K562 (cell line): ENCODE measurements at regions not wholly inside any gene's neighbourhood (a gene's known extent, or its start where the extent isn't known, plus 50 kb on each side); places are given as distances from the start of the nearest gene placed in this dataset.

Experiments
- ATAC-seq: fragments of 200-7000 bp; cut with Tn5 transposase; 3 replicates; pipeline ENCODE4 v1.9.1; 2020; ENCODE audit warnings: moderate library complexity
- BruUV-seq: library from RNA; stranded (reverse); fragments of 400-500 nt; replicated peaks from 2 replicates; lab custom pipeline; 2021; lab: Mats Ljungman, UMichigan
- CTCF ChIA-PET: fragments of 300-600 bp; formaldehyde crosslinking; extraction: SDS; loops from one replicate; lab custom pipeline; 2021; ENCODE audit warnings: low intra/inter-chr PET ratio; lab: Yijun Ruan, JAX
- POLR2A ChIA-PET: fragments of 300-600, 350-650 bp; sonication (Branson Sonifier 250); formaldehyde crosslinking; extraction: SDS; loops from one replicate; lab custom pipeline; 2021; ENCODE audit warnings: antibody characterized with exemption, inconsistent platforms; lab: Yijun Ruan, JAX
- DNase-seq, 4 experiments: peaks; one replicate each; pipeline versions ENCODE4 v3.0.0 to v3.0.0-alpha.2; 2011 to 2018; ENCODE audit warnings: low spot score in 3 of 4, mixed read lengths in 3 of 4; ENCODE audit errors: extremely low read depth in 1 of 4
- FAIRE-seq: peaks from 2 replicates; lab custom pipeline; 2011; peaks lifted over from hg19 to GRCh38; lab: Jason Lieb, UNC
- H2AFZ ChIP-seq: 2 replicates; pipeline ENCODE4 v1.6.0; 2011; ENCODE audit warnings: low read depth, low read length, control low read depth, inconsistent platforms
- H3K27ac ChIP-seq: fragments of 200-600 bp; 3 replicates; pipeline ENCODE4 v1.8.0; 2011; ENCODE audit warnings: low read depth, mild to moderate bottlenecking, control low read depth, inconsistent platforms, low read length, moderate library complexity, mixed read lengths; ENCODE audit errors: extremely low read depth
- H3K27me3 ChIP-seq, 2 experiments: fragments of 300-600 bp in 1 of 2; 2 replicates in 1 of 2; 3 replicates in 1 of 2; pipeline versions ENCODE4 v1.6.0 to v1.8.0; 2011; ENCODE audit warnings: inconsistent platforms in 2 of 2, low read length in 2 of 2, mild to moderate bottlenecking in 1 of 2, mixed read lengths in 1 of 2, moderate library complexity in 1 of 2; ENCODE audit not compliant: control insufficient read depth in 2 of 2, insufficient read depth in 2 of 2
- H3K36me3 ChIP-seq: fragments of 300-600 bp; 3 replicates; pipeline ENCODE4 v1.8.0; 2011; ENCODE audit warnings: mild to moderate bottlenecking, low read length, inconsistent platforms; ENCODE audit not compliant: control insufficient read depth, insufficient read depth
- H3K4me1 ChIP-seq, 2 experiments: fragments of 200-600 bp in 1 of 2; replicated peaks in 1 of 2; 2 replicates in 1 of 2; 3 replicates in 1 of 2; pipeline versions ENCODE4 v1.5.1 to v1.8.0; 2011; ENCODE audit warnings: inconsistent platforms in 2 of 2, low read length in 2 of 2, mild to moderate bottlenecking in 1 of 2, mixed read lengths in 1 of 2, moderate library complexity in 1 of 2; ENCODE audit not compliant: control insufficient read depth in 2 of 2, insufficient read depth in 2 of 2
- H3K4me2 ChIP-seq: 2 replicates; pipeline ENCODE4 v1.6.1; 2011; ENCODE audit warnings: low read length, control low read depth, inconsistent platforms, mixed read lengths; ENCODE audit not compliant: insufficient read depth
- H3K4me3 ChIP-seq: fragments of 200-600 bp; sonication (generic), shearing (Covaris generic); 2 replicates; pipeline ENCODE4 v1.5.1; 2016; ENCODE audit warnings: control low read depth, inconsistent platforms
- H3K79me2 ChIP-seq: fragments of 200-600 bp; 3 replicates; pipeline ENCODE4 v1.8.0; 2011; ENCODE audit warnings: low read length, inconsistent platforms; ENCODE audit not compliant: control insufficient read depth, insufficient read depth
- H3K9ac ChIP-seq, 2 experiments: 2 replicates each; pipeline versions ENCODE4 v1.6.0 to v1.6.1; 2011; ENCODE audit warnings: low read depth in 2 of 2, low read length in 2 of 2, control low read depth in 1 of 2, inconsistent platforms in 1 of 2, mild to moderate bottlenecking in 1 of 2, mixed read lengths in 1 of 2; ENCODE audit not compliant: insufficient read depth in 1 of 2
- H3K9me1 ChIP-seq: one replicate; pipeline ENCODE4 v1.6.0; 2011; ENCODE audit warnings: inconsistent platforms, mild to moderate bottlenecking, low read length, moderate library complexity; ENCODE audit not compliant: control insufficient read depth, insufficient read depth
- H3K9me3 ChIP-seq: replicated peaks from 2 replicates; pipeline ENCODE4 v1.5.1; 2011; ENCODE audit warnings: low read depth, low read length, inconsistent platforms; ENCODE audit not compliant: control insufficient read depth, insufficient read depth
- H4K20me1 ChIP-seq: replicated peaks from 2 replicates; pipeline ENCODE4 v1.6.1; 2011; ENCODE audit warnings: low read length, inconsistent platforms, mixed read lengths; ENCODE audit not compliant: control insufficient read depth, insufficient read depth
- GTF2A2 ChIP-seq: IDR thresholded peaks from 2 replicates; pipeline ENCODE4 v1.6.1; 2016; ENCODE audit warnings: mild to moderate bottlenecking, missing genetic modification characterization, missing compliant biosample characterization
- HEY1 ChIP-seq: fragments of 250-450 bp; sonication (Bioruptor Pico); IDR thresholded peaks from 2 replicates; pipeline ENCODE4 v1.5.0; 2020; ENCODE audit warnings: mild to moderate bottlenecking, moderate library complexity, borderline replicate concordance
- MLLT1 ChIP-seq, 2 experiments: fragments of 450-650 bp; IDR thresholded peaks; 2 replicates each; pipeline ENCODE4 v1.6.1; 2016
- RAD21 ChIP-seq, 2 experiments: fragments of 250-450 bp in 1 of 2; fragments of 450-650 bp in 1 of 2; sonication (Bioruptor Pico) in 1 of 2; formaldehyde crosslinking in 1 of 2; IDR thresholded peaks in 1 of 2; conservative IDR thresholded peaks in 1 of 2; 2 replicates each; pipeline versions ENCODE4 v1.4.0 to v1.8.0; 2020 to 2022; ENCODE audit warnings: mild to moderate bottlenecking in 2 of 2, moderate library complexity in 1 of 2
- RFX1 ChIP-seq: fragments of 450-650 bp; IDR thresholded peaks from 2 replicates; pipeline ENCODE4 v1.6.1; 2016; ENCODE audit warnings: mild to moderate bottlenecking, moderate library complexity
- SNAPC5 ChIP-seq: fragments of 250-450 bp; sonication (Bioruptor Pico); IDR thresholded peaks from 2 replicates; pipeline ENCODE4 v1.8.0; 2021; ENCODE audit warnings: moderate library complexity, mild to moderate bottlenecking, inconsistent platforms
- SREBF2 ChIP-seq: sonication (generic); formaldehyde crosslinking; IDR thresholded peaks from 2 replicates; pipeline ENCODE4 v1.4.0; 2020; ENCODE audit warnings: mild to moderate bottlenecking, missing genetic modification reagents
- THAP7 ChIP-seq: fragments of 250-450 bp; sonication (Bioruptor Pico); IDR thresholded peaks from 2 replicates; pipeline ENCODE4 v1.5.0; 2021
- ZHX1 ChIP-seq: fragments of 150-350 bp; conservative IDR thresholded peaks from 2 replicates; pipeline ENCODE4 v1.6.1; 2014; ENCODE audit warnings: low read length
- ZNF518B ChIP-seq: fragments of 250-450 bp; sonication (Bioruptor Pico); IDR thresholded peaks from 2 replicates; pipeline ENCODE4 v1.5.0; 2021; ENCODE audit warnings: mild to moderate bottlenecking, moderate library complexity
- ZNF707 ChIP-seq: fragments of 250-450 bp; sonication (Bioruptor Pico); conservative IDR thresholded peaks from 2 replicates; pipeline ENCODE4 v1.8.0; 2022; ENCODE audit warnings: inconsistent platforms, mild to moderate bottlenecking, moderate library complexity
- WGBS: fragments of 100-300 bp; shearing (Covaris generic); methylation state at CpG from one replicate; pipeline ENCODE4 v1.1.6; 2016; ENCODE audit warnings: low coverage, mixed read lengths; ENCODE audit not compliant: insufficient coverage; ENCODE audit errors: missing lambda C conversion rate; 5-methylcytosine and 5-hydroxymethylcytosine counted together
- in situ Hi-C: fragments of 300-500 bp; cut with MboI; formaldehyde crosslinking; loops from 4 replicates; pipeline ENCODE4 v1.15.0; 2018; ENCODE audit warnings: inconsistent platforms, mixed read lengths
- intact Hi-C: fragments of 100-400 bp; cut with micrococcal nuclease; formaldehyde crosslinking; loops from 2 replicates; pipeline ENCODE4 v1.14.2; 2022

GRCh38 chr7:13751766-13752165 is 237.7 kb downstream of the ETV1 start:
- ChIA-PET CTCF (no interaction called here), POLR2A (no interaction called here)
- BruUV-seq: no TSS peak
- Histone ChIP-seq H3K9me1 (no peaks in the 10 kb centered on the region), H2AFZ (no peak overlapping the region), H3K9ac (no peak overlapping the region), H3K36me3 (no peaks in the 10 kb centered on the region), H3K4me2 (no peak overlapping the region), H3K79me2 (no peaks in the 10 kb centered on the region), H3K4me3 (no peak overlapping the region), H3K27ac (no peak overlapping the region), H3K4me1 (no peaks in the 10 kb centered on the region), H3K27me3 (no peaks in the 10 kb centered on the region), H3K9me3 (no peaks in the 10 kb centered on the region; the same call in 1 of the 2 replicates), H4K20me1 (no peaks in the 10 kb centered on the region)
- intact Hi-C loops: no loop called here
- FAIRE-seq (no peak), ATAC-seq (no peak), DNase-seq (no peak)
- in situ Hi-C loops: no loop called here
- WGBS: 0% methylated on average over 1 of the region's 1 CpG
- TF ChIP-seq HEY1 (CRISPR knock-in tag) (no peak), SNAPC5 (CRISPR knock-in tag) (no peak), GTF2A2 (tag) (no peak), MLLT1 (IDR thresholded peaks at IDR 0.05) (no peak), ZHX1 (no peak), ZNF518B (no peak), SREBF2 (CRISPR knock-in tag) (no peak), ZNF707 (no peak), RFX1 (no peak), THAP7 (no peak), RAD21 (CRISPR knock-in tag; conservative IDR thresholded peaks at IDR 0.05 in 1 of 2, IDR thresholded peaks at IDR 0.05 in 1 of 2) (no peak)
